ENCODE measurements at regions not wholly inside any gene's neighbourhood (a gene's known extent, or its start where the extent isn't known, plus 50 kb on each side); places are given as distances from the start of the nearest gene placed in this dataset.
"Not testable (repeated sequence)": the region's sequence is repeated elsewhere in the genome, so short reads cannot be mapped to it uniquely, and the experiment has no call there.

GRCh38 chr1:41977326-41977725 lies 58.6 kb upstream of the HIVEP3 start:
- Mint-ChIP-seq H3K4me3 (no peak overlapping the region), H3K36me3 (no peaks in the 10 kb centered on the region), H3K9me3 (no peaks in the 10 kb centered on the region), H3K27me3 (peaks cover 3% of the 10 kb centered on the region), H3K4me1 (ENCODE audit: unreplicated experiment) (no peaks in the 10 kb centered on the region), H3K27ac (no peak overlapping the region)
- TF ChIP-seq, protein P1, sequence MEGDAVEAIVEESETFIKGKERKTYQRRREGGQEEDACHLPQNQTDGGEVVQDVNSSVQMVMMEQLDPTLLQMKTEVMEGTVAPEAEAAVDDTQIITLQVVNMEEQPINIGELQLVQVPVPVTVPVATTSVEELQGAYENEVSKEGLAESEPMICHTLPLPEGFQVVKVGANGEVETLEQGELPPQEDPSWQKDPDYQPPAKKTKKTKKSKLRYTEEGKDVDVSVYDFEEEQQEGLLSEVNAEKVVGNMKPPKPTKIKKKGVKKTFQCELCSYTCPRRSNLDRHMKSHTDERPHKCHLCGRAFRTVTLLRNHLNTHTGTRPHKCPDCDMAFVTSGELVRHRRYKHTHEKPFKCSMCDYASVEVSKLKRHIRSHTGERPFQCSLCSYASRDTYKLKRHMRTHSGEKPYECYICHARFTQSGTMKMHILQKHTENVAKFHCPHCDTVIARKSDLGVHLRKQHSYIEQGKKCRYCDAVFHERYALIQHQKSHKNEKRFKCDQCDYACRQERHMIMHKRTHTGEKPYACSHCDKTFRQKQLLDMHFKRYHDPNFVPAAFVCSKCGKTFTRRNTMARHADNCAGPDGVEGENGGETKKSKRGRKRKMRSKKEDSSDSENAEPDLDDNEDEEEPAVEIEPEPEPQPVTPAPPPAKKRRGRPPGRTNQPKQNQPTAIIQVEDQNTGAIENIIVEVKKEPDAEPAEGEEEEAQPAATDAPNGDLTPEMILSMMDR (conservative IDR thresholded peaks at IDR 0.05), result no peak
- no peak for DNase-seq (ENCODE audit: extremely low spot score, unreplicated experiment)

- Mint-ChIP-seq H3K27me3 (peaks cover 6% of the 10 kb centered on the region), H3K9me3 (no peaks in the 10 kb centered on the region), H3K27ac (no peak overlapping the region), H3K36me3 (no peaks in the 10 kb centered on the region), H3K4me3 (no peak overlapping the region), H3K4me1 (ENCODE audit: unreplicated experiment) (no peaks in the 10 kb centered on the region)
- no peak for DNase-seq (ENCODE audit: extremely low spot score, unreplicated experiment)
- TF ChIP-seq, protein P1 (conservative IDR thresholded peaks at IDR 0.05), result no peak
Observed at GRCh38 chr1:41976671-41977070, 57.9 kb upstream of the HIVEP3 start.

DNA sequence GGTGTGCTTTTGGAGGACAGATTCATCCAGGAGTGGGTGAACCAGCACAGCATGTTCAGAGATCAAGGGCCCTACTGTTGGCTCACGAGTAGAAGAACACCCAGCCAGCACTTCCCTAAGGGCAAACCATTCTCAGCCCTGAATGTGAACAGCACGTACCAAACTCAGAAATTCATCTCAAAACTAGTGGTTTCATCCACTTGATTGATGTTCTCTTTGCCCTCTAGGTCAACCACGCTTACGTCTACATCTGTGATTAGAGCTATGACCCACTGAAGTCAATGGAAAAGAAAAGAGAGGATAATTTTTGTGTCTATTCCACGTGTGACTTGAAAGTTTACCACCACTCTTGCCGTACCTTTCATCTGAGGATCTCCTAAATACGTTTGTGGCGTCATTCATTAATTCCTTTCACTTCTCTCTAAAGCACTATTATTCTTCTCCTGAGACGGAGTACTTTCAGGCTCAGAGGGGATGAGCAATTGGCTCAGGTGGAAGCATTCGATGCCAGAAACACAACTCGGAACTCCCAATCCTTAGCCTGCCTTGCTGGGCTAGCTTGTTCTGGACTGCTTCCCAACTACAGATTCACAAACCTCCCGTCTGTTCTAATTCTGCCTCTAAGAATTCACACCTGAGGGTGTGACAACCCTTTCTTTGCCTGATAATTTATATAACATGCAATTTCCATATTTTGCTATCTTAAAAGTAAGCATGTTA lies 57.3 kb upstream of the HIVEP3 start:
- DNase-seq (ENCODE audit: extremely low spot score, unreplicated experiment), result no peak

DNA sequence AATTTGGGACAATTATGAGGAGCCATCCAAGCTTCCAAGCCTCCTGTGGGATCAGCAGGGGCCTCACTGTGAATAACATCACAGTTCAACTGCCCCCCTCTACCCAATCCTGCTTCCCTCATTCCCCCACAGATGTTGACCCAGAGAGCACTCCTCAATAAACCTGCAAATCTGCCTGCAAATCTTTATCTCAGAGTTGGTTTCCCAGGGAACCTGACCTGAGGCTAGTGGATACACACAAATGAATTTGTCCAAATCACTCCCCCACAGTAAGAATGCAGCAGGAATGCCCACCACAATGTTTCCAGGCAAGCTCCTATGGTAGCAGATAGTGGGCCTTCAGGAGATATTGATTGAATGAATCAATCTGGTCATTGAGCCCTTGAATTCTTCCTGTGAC lies 56.4 kb upstream of the HIVEP3 start:
- H3K9me3 Mint-ChIP-seq, result no peaks in the 10 kb centered on the region
- no peak for DNase-seq (ENCODE audit: extremely low spot score, unreplicated experiment)
- peaks cover 6% of the 10 kb centered on the region for H3K27me3 Mint-ChIP-seq
- no peak overlapping the region for H3K4me3 Mint-ChIP-seq
- TF ChIP-seq, protein P1 (conservative IDR thresholded peaks at IDR 0.05), result no peak
- H3K4me1 Mint-ChIP-seq (ENCODE audit: unreplicated experiment), result no peaks in the 10 kb centered on the region
- H3K27ac Mint-ChIP-seq, result no peak overlapping the region
- no peaks in the 10 kb centered on the region for H3K36me3 Mint-ChIP-seq

More for the DNA sequence above, 57.3 kb upstream of the HIVEP3 start:
- TF ChIP-seq, protein P1 (conservative IDR thresholded peaks at IDR 0.05), result no peak
- no peaks in the 10 kb centered on the region for H3K4me1 Mint-ChIP-seq (ENCODE audit: unreplicated experiment)
- no peak overlapping the region for H3K27ac Mint-ChIP-seq
- H3K27me3 Mint-ChIP-seq, result peaks cover 6% of the 10 kb centered on the region
- no peaks in the 10 kb centered on the region for H3K36me3 Mint-ChIP-seq
- no peaks in the 10 kb centered on the region for H3K9me3 Mint-ChIP-seq
- H3K4me3 Mint-ChIP-seq, result no peak overlapping the region

- not testable (repeated sequence) for H3K4me3 Mint-ChIP-seq; H3K4me1 Mint-ChIP-seq (ENCODE audit: unreplicated experiment); DNase-seq (ENCODE audit: extremely low spot score, unreplicated experiment); H3K9me3 Mint-ChIP-seq; H3K36me3 Mint-ChIP-seq; H3K27ac Mint-ChIP-seq; H3K27me3 Mint-ChIP-seq
Observed at GRCh38 chr1:41968557-41968956, 49.8 kb upstream of the HIVEP3 start.
